C4-2B (cell line): ENCODE measurements at regions not wholly inside any gene's neighbourhood (a gene's known extent, or its start where the extent isn't known, plus 50 kb on each side); places are given as distances from the start of the nearest gene placed in this dataset.

Experiments
- CTCF ChIP-seq: fragments of 450-650 bp; conservative IDR thresholded peaks from 2 replicates; pipeline ENCODE4 v1.5.1; 2017; ENCODE audit warnings: mild to moderate bottlenecking
- ZFX ChIP-seq: fragments of 450-650 bp; IDR thresholded peaks from 2 replicates; pipeline ENCODE4 v1.6.1; 2017

DNA sequence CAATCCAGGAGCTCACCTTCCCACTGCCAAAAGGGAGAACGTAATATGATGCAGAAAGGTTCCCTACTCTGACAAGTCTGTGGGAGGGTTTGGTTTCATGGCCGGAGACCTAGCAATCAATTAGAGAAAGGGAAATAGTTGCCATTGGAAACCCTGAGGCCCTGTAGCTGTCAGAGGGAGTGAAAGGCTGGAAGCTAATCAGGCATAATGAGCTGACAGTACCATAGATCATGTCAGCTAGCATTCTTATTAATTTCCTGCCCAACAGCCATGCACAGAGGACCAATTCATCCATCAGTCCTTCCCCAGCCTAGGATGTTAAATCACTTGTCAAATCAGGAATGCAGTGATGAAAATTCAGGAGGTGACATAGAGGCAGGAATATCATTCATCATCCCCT is 527.3 kb downstream of the PLPP3 start:
- TF ChIP-seq CTCF, result no peak
- no peak for TF ChIP-seq ZFX
